ENCODE measurements at regions not wholly inside any gene's neighbourhood (a gene's known extent, or its start where the extent isn't known, plus 50 kb on each side); places are given as distances from the start of the nearest gene placed in this dataset.
"Not testable (repeated sequence)": the region's sequence is repeated elsewhere in the genome, so short reads cannot be mapped to it uniquely, and the experiment has no call there.

- no peak for DNase-seq (ENCODE audit: low read depth)
Measured at GRCh38 chr6:140537834-140538705, 1163.6 kb upstream of the CITED2 start.

- no peak for DNase-seq (ENCODE audit: low read depth)
Measured at GRCh38 chr6:140537211-140537610, 1162.8 kb upstream of the CITED2 start.

- no peak for DNase-seq (ENCODE audit: low read depth)
Measured at GRCh38 chr6:140535511-140535910, 1161.1 kb upstream of the CITED2 start.

- DNase-seq (ENCODE audit: low read depth) = no peak
Measured at GRCh38 chr6:140533526-140533925, 1159.1 kb upstream of the CITED2 start.

- no peak for DNase-seq (ENCODE audit: low read depth)
Measured at GRCh38 chr6:140504776-140505175, 1130.3 kb upstream of the CITED2 start.

- DNase-seq (ENCODE audit: low read depth) = no peak
Measured at GRCh38 chr6:140500849-140501248, 1126.4 kb upstream of the CITED2 start.

- DNase-seq (ENCODE audit: low read depth) = no peak
Measured at GRCh38 chr6:140499607-140500006, 1125.2 kb upstream of the CITED2 start.

GRCh38 chr6:140494321-140495108 is 1120.1 kb upstream of the CITED2 start:
- no peak for DNase-seq (ENCODE audit: low read depth)

GRCh38 chr6:140493470-140493869 is 1119.0 kb upstream of the CITED2 start:
- DNase-seq (ENCODE audit: low read depth) = not testable (repeated sequence)

- DNase-seq (ENCODE audit: low read depth) = no peak
Measured at GRCh38 chr6:140490081-140490480, 1115.6 kb upstream of the CITED2 start.

GRCh38 chr6:140487586-140487985 is 1113.1 kb upstream of the CITED2 start:
- no peak for DNase-seq (ENCODE audit: low read depth)

GRCh38 chr6:140486450-140487361 is 1112.3 kb upstream of the CITED2 start:
- DNase-seq (ENCODE audit: low read depth) = no peak

- no peak for DNase-seq (ENCODE audit: low read depth)
Measured at GRCh38 chr6:140485740-140486449, 1111.4 kb upstream of the CITED2 start.

- DNase-seq (ENCODE audit: low read depth) = no peak
Measured at GRCh38 chr6:140480852-140481251, 1106.4 kb upstream of the CITED2 start.

GRCh38 chr6:140478631-140479030 is 1104.2 kb upstream of the CITED2 start:
- DNase-seq (ENCODE audit: low read depth) = no peak

GRCh38 chr6:140475086-140475485 is 1100.6 kb upstream of the CITED2 start:
- no peak for DNase-seq (ENCODE audit: low read depth)

GRCh38 chr6:140464720-140465119 is 1090.3 kb upstream of the CITED2 start:
- no peak for DNase-seq (ENCODE audit: low read depth)

GRCh38 chr6:140463312-140463710 is 1088.9 kb upstream of the CITED2 start:
- no peak for DNase-seq (ENCODE audit: low read depth)

GRCh38 chr6:140462453-140463311 is 1088.2 kb upstream of the CITED2 start:
- no peak for DNase-seq (ENCODE audit: low read depth)

GRCh38 chr6:140462076-140462452 is 1087.6 kb upstream of the CITED2 start:
- no peak for DNase-seq (ENCODE audit: low read depth)

GRCh38 chr6:140460267-140460666 is 1085.8 kb upstream of the CITED2 start:
- no peak for DNase-seq (ENCODE audit: low read depth)
